ENCODE measurements at regions not wholly inside any gene's neighbourhood (a gene's known extent, or its start where the extent isn't known, plus 50 kb on each side); places are given as distances from the start of the nearest gene placed in this dataset.

DNA sequence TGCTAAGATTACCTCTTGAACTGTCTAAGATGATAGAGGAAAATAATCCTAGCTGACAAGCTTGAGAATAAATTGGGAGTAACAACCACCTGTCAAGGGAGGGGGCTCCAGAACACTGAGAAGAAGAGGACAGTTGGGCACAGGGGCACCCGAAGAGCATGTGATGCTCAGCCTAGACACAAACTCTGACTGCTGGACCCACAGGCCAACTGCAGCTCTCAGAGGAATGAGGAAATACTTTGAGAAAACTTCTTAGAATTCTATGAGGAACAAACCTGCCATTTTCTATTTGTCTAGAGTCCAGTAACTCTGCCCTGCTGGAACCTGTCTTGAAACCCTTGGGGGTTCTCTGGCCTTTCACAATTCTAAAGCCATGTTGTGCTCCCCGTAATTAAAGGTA, 124.1 kb upstream of the KCNK2 start:
- TF ChIP-seq, protein P1, sequence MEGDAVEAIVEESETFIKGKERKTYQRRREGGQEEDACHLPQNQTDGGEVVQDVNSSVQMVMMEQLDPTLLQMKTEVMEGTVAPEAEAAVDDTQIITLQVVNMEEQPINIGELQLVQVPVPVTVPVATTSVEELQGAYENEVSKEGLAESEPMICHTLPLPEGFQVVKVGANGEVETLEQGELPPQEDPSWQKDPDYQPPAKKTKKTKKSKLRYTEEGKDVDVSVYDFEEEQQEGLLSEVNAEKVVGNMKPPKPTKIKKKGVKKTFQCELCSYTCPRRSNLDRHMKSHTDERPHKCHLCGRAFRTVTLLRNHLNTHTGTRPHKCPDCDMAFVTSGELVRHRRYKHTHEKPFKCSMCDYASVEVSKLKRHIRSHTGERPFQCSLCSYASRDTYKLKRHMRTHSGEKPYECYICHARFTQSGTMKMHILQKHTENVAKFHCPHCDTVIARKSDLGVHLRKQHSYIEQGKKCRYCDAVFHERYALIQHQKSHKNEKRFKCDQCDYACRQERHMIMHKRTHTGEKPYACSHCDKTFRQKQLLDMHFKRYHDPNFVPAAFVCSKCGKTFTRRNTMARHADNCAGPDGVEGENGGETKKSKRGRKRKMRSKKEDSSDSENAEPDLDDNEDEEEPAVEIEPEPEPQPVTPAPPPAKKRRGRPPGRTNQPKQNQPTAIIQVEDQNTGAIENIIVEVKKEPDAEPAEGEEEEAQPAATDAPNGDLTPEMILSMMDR (IDR thresholded peaks at IDR 0.05) = no peak
- TF ChIP-seq POLR2A (IDR thresholded peaks at IDR 0.05) = no peak
